ENCODE measurements at regions not wholly inside any gene's neighbourhood (a gene's known extent, or its start where the extent isn't known, plus 50 kb on each side); places are given as distances from the start of the nearest gene placed in this dataset.

DNA sequence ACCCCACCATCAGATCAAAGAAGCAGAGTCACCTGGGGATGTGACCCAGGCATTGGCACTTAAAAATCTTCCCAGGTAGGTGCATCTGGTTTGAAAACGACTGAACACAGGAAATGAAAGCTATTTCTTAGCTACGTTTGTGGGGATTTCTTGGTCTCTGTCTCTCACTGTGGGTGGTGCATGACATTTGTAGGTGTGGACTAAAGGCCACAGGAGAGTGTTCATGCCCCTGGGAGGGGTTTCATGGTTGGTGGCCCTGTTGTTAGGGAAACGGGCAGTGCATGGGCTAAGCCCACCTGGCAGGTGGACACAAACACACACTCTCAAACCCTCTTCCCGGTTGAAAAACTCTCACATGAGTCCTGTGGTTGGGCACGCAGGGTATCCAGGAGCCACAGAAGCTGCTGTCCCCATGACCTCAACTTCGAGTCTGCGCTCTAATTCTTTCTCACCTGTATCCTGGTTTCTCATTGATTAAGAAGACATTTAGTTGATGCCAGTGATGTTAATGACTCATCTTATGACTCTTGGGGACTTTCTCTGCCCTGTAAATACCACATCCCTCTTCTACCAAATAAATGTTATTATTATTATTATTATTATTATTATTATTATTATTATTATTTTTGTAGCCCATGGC lies 119.4 kb downstream of the MRPS6 start:
- DNase-seq (ENCODE audit: low read depth), result no peak

DNA sequence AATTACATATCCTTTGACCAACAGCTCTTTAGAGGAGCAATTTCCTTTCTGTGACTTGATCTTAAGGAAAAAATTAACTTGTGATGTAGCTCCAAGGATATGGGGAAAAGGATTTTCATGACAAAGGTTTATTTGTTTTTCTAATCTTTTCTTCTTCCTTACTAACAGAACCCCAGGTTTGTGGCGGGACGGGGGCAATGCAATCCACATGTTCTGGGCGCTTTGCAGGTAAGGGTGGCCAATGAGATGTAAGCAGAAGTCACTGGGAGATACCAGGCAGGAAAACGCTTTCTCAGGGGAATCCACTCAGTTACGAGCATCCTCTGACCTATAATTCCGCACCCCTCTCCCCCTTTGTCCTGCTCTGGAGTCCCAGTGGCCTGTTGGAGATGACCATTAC lies 122.0 kb downstream of the MRPS6 start:
- DNase-seq (ENCODE audit: low read depth), result no peak

DNA sequence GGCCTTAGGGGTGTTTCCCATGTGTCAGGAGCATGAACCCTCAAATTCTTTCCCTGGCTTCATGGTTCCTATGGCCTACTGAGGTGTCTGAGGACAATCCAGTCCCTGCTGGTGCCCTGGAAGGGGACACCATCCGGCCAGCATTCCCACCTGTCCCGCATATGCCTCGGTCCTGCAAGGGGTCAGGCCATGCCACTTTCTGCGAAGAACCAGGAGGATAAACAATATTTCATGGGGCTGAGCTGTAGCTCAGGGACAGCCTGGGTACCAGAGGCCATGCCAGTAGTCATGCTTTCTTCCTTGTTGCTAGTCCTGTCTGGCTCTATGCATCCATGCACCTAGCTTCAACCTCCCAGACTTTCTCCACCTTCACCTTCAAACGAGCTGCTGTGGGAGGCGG lies 123.6 kb downstream of the MRPS6 start:
- DNase-seq (ENCODE audit: low read depth), result no peak

DNA sequence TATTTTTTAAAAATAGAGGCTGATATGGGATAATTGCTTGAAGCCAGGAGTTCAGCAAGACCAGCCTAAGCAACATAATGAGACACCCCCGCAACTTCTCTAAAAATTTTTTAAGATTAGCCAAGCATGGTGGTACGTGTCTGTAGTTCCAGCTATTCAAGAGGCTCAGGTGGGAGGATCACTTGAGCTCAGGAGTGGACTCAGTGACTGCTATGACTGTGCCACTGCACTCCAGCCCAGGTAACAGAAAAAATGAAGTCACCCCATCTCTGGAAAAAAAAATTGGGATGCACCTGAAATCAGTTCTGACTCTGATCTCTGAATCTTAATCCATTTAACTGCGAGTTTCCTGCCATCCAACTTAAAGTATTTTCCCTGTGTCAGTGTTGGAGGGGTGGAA lies 124.2 kb downstream of the MRPS6 start:
- no peak for DNase-seq (ENCODE audit: low read depth)

DNA sequence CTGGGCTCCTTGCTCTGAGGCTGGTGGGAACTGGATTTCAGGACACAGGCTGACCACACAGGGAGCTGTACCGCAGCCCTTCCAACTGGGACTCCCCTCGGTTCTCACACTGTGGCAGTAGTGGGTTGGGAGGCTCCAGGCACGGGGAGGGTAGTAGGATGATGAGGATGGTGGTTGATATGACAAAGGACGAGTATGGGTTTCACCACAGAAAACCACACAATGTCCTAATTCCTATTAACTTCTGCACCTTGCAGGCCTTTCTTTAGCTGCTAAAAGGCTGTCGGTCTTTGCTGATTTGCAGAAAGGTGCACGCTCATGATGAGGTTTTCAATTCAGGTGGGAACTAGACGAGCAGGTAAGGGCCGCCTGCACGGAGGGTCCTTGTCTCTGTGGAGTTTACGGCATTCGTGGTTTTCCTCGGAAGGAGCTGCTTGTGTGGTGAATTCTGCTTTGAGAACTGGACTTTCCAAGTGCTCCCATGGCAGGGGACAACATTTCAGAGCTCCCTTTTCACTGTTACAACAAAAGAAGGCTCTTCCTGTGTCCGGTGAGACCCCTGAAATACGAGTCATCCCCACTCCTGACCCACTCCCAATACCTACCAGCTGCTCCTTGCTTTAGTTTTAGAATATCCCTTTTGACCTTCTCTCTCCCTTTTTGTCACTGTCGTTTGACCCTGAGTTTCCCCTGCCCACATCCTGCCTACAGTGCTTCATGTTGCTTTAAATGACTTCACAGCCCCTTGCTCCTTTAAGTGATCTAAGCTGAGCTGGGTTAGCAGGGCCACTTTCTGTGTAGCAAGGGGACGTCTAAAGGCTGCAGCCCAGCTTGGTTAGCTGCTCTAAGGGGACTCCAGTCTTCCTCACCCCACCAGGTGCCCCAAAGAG lies 125.1 kb downstream of the MRPS6 start:
- no peak for DNase-seq (ENCODE audit: low read depth)

DNA sequence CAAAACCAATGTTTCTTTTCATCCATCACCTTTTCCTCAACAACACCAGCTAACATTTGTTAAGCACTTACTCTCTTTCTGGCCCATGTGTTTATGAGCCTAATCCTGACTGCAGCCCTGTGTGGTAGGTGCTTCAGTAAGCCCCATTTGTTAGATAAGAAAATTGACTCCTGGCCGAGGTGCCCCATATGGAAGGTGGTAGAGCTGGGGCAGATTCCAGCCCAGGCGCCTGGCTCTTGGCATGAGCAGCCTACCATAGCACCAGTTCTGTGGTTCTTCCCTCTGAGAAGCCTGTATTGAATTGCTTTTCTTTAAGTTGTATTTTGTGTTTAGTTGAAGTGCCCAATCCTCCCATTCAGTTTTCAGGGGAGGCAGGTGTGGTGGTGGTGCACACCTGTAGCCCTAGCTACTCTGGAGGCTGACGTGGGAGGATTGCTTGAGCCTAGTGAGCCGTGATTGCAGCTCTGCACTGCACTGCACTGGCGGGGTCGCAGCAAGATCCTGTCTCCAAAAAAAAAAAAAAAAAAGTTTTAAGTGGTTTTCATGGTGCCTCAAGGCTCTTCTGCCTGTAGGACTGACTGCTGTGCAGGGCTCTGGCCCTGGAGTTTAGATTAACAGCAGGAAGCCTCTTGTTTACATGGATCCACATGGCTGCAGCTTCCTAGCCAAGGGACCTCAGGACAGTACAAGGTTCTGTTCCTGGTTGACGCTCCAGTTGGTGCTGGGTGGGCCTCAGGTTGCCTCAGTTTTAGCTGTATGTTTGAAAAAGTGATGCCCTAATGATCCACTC lies 125.9 kb downstream of the MRPS6 start:
- DNase-seq (ENCODE audit: low read depth), result no peak

DNA sequence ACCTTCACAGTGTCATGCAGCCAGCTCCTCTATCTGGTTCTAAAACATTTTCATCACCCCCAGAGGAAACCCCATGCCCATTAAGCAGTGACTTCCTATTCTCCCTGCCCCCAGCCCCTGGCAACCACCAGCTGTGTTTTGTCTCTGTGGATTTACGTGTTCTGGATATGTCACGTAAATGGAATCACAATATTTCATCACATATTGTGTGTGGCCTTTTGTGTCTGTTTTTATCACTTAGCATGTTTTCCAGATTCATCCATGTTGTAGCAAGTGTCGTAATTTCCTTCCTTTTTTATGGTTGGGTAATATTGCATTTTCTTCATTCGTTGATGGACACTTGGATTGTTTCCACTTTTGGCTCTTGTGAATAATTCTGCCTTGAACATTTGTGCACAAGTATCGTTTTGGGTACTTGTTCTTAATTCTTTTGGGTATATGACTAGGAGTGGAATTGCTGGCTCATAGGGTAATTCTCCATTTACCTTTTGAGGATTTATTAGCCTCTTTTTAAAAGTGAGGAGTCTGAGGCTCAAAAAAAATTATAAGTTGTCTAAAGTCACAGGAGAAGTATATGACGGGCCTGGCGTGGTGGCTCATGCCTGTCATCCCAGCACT lies 127.0 kb downstream of the MRPS6 start:
- DNase-seq (ENCODE audit: low read depth), result no peak

DNA sequence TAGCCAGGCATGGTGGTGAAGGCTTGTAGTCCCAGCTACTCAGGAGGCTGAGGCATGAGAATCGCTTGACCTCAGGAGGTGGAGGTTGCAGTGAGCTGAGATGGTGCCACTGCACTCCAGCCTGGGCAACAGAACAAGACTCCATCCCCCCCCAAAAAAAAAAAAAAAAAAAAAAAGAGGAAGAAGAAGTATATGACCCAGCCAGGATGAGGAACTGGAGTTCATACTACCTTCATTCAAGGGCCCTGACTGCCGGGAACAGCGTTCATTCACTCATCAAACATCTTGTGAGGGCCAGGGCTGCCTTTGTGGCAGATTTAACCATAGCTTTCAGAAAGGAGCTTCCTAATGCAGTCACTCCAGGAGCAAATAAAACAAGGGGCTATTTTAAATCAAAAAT lies 127.6 kb downstream of the MRPS6 start:
- DNase-seq (ENCODE audit: low read depth), result no peak

DNA sequence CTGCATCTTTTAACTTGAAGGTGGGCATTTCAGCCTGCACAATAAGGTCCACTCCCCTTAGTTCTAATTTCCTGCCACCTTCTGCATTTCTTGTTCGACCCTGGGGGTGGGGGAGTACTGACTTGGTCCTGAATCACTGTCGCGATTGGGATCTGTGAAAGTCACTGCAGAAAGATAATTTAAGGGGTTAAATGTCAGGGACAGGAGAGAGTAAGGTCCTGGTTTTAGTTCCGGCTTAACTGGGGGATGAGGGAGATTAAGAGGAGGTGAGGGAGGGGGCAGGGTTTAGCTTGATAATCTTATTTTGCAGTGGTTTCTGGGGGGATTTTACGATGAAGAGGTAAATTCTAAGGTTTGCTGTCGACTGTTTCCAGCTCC lies 128.1 kb downstream of the MRPS6 start:
- no peak for DNase-seq (ENCODE audit: low read depth)

DNA sequence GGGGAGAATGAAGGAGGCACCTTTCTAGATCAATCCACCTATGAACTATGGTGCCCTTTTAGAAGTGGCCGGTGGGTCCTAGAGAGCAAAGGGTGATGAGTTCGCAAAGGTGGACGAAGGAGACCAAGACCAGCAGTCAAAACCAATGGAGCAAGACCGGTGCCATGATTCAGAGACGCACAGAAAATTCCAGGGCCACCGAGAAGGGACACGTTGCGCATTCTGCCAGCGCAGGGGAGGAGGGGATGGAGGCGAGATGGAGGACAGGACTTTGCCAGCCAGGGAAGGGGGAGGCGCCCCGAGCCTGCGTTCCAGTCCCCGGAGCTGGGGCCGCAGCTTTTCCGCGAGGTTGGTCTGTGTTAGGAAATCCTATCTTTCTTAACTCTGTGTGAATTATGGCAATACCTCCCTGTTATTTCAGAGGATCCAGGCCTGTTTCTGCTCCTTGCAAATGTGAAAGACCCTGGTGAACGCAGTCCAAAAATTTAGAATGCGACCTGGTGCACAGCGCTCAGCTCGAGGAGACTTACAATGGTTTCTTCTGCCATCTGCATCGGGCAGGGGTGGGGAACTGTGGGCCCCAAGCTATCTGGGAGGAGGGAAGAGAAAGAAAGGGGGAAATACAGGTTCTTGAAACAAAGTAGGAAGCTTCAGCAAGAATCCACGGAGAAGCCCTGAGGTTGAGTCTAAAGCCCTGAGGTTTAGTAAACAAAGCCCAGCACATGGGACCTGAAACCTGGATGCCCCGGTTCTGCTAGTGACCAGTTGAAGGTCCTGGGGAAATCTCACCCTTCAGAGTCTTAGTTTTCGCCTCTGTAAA lies 129.4 kb downstream of the MRPS6 start:
- no peak for DNase-seq (ENCODE audit: low read depth)

DNA sequence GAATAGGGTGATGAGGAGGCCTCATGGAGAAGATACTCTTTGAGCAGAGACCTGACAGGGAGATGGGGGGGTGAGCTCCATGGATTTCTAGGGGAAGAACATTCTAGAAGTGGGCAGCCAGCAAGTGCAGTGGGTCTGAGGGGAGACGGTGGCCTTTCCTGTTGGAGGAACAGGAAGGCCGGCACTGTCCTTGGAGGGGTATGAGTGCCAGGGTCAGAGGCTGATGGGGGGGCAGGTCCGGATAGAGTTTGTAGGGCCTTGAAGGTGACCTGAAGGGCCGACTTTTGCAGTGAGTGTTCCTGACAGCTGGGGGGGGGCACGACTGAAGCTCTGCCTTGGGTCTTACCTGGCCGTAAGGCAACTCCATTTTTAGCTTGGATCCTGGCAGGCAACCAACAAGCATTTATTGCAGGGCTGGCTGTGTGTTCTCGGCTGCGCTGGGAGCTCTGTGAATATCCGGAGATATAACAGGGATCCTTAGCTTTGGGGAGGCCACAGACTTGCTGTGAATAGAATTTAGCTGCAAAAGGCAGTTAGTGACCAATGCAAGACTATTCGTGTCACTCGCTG lies 130.6 kb downstream of the MRPS6 start:
- DNase-seq (ENCODE audit: low read depth), result no peak

DNA sequence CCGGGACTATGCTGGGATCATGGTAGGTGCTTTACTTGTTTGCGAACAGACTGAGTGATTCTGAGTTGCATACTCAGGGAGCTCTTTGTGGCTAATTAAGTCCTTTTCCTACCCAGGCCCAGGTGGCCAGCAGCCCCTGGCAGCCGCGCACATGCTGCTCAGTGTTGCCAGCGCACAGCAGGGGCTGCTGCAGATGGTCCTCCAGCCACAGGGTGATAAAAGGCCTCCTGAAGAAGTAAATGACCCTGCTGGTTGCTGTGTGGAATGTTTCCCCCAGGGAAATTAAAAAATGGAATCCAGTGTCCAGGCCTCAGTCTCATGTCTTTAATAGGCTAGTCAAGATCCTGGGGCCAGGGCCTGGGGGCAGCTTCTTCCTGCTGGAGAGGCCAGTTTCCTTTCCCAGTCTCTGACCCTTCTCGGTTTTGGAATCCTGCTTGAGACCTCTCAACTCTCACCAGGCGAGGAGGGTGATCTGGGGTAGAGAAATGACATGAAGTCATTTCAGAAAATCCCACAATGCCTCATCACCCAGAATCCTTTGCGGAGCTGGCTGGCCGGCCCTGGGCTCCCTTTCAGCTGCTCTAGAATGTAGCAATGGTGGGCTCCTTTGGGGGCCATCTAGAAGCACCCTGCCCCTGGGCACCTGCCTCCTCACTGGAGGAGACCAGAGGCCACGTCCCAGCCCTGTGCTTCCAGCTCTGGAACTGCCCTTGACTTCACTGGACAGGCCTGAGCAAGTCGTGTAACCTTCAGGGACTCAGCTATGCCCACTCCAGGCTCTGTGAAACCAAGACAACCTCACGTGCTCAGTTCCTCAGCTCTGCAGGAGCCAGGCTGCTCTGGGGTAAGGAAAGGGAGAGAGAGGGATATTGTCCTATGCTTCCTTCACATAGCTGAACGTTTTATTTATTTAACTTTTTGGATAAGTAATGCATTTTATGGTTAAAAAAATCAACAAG lies 131.4 kb downstream of the MRPS6 start:
- DNase-seq (ENCODE audit: low read depth), result no peak

DNA sequence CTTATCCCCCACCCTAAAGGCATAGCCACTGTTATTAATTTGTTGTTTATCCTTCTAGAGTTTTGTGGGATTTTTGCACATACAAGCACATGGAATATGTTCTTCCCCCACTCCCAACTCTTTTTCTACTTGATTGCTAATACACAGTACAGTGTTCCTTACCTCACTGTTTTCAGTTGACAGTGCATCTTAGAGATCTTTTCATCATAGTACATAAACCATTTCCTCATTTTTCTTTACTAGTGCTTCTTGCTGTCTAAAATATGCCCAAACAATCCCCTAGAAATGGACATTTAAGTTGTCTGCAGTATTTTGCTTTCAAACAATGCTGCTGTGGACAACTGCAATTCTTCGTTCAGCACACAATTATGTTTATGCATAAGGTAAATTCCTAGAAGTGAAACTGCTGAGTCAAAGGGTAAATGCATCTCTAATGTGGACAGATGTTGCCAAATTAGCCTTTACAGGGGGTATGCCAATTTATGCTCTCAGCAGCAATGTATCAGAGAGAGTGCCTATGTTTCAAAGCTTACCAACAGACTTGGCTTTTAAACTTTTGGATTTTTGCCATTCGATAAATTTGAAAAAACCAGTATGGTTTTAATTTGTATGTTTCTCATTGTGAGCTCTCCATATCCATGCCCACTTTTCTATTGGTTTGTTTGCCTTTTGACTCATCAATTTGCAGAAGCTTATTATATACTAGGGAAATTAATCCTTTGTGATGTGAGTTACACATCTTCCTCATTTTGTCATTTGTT lies 132.6 kb downstream of the MRPS6 start:
- no peak for DNase-seq (ENCODE audit: low read depth)

DNA sequence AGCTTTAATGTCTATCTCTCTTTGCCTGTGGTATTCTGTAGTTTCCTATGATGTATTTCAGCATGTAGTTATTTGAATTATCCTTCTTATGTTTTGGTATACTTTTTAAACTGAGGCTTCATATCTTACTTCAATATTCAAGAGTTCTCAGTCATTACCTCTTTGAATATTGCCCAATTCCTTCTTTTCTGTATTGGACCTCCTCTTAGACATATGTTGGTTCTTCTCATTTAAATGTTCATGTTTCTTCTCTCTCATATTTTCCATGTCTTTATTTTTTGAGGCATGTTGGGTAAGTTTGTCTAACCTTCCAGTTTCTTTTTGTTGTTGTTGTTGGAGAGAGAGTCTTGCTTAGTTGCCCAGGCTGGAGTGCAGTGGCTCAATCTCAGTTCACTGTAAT lies 140.6 kb downstream of the MRPS6 start:
- DNase-seq (ENCODE audit: low read depth), result no peak

DNA sequence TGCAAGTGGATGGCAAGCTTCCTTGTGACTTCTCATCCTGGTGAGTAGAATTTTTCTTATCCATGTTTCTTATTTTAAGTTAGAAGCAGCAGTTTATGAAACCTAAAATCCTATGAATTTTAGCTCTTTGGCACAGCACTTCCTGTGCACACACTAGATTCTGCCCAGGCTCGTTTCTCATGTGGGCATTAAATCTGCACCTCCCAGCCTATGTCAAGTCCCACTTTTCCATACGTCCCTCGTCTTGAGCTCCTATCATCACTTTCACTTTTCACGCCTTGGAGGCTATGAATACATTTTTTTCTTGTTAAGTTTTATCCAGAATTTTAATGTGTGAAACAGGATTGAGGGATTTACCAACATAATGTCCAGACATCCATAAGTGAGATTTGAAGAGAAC lies 142.1 kb downstream of the MRPS6 start:
- DNase-seq (ENCODE audit: low read depth), result no peak

DNA sequence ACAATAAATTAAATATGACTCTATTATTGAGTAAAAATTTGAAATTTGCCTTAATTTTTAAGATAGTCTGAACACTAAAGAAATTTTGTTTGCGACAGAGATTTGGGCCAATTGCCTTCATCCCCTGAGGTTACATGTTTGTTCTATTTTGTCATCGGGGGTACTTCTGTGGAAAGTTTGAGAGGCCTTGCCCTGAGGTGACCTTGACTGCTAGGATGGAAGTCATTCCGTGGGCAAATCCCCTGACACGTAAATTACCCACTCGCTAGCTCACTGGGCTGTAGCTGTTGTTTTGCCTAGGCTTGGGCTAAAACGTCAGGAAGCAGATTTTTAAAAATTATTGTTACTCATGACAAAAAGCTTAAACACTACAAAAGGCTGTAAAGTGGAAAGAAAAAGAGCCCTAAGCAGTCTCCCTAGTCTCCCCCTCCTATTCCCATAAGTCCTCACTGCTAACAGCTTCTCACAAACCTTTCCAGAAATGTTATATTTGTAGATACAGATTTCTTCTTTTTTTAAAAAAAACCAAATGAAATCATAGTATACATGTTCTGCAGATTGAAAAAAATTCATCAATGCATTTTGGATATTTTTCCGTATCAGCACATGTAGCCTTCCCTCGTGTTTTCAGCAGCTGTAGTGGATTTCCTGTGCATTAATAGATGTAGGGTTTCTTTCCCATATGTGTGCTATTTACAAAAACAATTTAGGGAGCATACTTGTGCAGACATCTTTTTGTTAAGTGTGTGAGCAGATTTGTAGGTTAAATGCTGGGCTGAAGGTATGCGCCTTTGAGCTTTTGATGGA lies 142.7 kb downstream of the MRPS6 start:
- no peak for DNase-seq (ENCODE audit: low read depth)

DNA sequence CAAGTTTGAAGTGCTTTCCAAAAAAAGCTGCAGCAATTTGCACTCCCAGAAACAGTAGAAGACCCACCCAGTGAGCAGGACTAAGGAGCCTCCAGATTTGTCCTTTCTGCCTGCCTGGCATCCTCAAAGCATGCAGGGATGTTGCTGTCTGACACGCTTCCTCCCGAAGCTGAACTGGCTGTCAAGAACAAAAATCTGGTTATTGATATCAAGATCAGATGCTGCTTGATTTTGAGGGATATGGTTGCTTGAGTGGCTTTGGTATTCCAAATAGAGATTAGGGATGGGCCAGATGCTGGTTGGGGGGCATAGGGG lies 143.3 kb downstream of the MRPS6 start:
- DNase-seq (ENCODE audit: low read depth), result no peak

DNA sequence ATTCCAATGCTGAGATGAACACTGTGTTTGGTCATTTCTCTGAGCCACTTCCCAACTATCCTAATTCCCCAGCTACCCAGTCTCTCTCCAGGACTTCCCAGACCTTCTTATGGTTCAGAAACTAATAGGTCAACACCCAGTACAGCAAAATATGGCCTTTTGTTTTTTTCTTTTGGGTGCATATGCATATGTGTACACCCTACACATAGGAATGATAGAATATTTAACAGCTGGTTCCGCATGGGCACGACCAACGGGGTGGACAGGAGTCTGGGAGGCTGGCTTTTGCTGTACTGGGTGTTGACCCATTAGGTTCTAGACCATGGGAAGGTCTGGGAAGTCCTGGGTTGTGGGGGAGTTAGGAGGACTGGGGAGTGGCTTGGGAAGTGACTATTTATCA lies 143.9 kb downstream of the MRPS6 start:
- DNase-seq (ENCODE audit: low read depth), result no peak
